Fibroblast of mammary gland (primary cell): ENCODE measurements at regions not wholly inside any gene's neighbourhood (a gene's known extent, or its start where the extent isn't known, plus 50 kb on each side); places are given as distances from the start of the nearest gene placed in this dataset.

Experiments used
- DNase-seq: peaks from one replicate; pipeline ENCODE4 v3.0.0-alpha.2; 2010; ENCODE audit warnings: low read depth
- H3K4me3 ChIP-seq: 2 replicates; pipeline ENCODE4 v1.5.1; 2011; ENCODE audit warnings: low read depth, mild to moderate bottlenecking, low read length, moderate library complexity; ENCODE audit not compliant: control insufficient read depth
- TF ChIP-seq, protein P1 (sequence below): conservative IDR thresholded peaks from 2 replicates; pipeline ENCODE4 v1.5.1; 2011; ENCODE audit warnings: low read depth, low read length, inconsistent platforms; ENCODE audit not compliant: control insufficient read depth, insufficient read depth

DNA sequence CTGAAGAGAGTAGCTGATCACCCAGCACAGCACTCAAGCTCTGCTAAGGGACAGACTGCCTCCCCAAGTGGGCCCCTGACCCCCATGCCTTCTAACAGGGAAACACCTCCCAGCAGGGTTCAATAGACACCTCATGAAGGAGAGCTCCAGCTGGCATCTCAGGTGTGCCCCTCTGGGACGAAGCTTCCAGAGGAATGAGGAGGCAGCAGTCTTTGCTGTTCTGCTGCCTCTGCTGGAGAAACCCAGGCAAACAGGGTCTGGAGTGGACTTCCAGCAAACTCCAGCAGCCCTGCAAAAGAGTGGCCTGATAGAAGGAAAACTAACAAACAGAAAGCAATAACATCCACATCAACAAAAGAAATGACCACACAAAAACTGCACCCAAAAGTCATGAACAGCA lies 412.8 kb downstream of the PRDM5 start:
- no peak for DNase-seq
- no peak overlapping the region for H3K4me3 ChIP-seq
- TF ChIP-seq, protein P1, sequence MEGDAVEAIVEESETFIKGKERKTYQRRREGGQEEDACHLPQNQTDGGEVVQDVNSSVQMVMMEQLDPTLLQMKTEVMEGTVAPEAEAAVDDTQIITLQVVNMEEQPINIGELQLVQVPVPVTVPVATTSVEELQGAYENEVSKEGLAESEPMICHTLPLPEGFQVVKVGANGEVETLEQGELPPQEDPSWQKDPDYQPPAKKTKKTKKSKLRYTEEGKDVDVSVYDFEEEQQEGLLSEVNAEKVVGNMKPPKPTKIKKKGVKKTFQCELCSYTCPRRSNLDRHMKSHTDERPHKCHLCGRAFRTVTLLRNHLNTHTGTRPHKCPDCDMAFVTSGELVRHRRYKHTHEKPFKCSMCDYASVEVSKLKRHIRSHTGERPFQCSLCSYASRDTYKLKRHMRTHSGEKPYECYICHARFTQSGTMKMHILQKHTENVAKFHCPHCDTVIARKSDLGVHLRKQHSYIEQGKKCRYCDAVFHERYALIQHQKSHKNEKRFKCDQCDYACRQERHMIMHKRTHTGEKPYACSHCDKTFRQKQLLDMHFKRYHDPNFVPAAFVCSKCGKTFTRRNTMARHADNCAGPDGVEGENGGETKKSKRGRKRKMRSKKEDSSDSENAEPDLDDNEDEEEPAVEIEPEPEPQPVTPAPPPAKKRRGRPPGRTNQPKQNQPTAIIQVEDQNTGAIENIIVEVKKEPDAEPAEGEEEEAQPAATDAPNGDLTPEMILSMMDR, result no peak

DNA sequence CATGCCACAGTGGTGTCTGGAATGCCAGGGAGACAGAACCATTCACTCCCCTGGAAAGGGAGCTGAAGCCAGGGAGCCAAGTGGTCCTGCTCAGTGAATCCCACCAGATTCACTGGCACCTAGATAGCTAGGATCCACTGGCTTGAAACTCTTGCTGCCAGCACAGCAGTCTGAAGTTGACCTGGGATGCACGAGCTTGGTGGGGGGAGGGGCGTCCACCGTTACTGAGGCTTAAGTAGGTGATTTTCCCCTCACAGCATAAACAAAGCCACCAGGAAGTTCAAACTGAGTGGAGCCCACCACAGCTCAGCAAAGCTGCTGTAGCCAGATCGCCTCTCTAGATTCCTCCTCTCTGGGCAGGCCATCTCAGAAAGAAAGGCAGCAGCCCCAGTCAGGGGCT lies 413.3 kb downstream of the PRDM5 start:
- no peak for DNase-seq
- TF ChIP-seq, protein P1, result no peak
- H3K4me3 ChIP-seq, result no peak overlapping the region

DNA sequence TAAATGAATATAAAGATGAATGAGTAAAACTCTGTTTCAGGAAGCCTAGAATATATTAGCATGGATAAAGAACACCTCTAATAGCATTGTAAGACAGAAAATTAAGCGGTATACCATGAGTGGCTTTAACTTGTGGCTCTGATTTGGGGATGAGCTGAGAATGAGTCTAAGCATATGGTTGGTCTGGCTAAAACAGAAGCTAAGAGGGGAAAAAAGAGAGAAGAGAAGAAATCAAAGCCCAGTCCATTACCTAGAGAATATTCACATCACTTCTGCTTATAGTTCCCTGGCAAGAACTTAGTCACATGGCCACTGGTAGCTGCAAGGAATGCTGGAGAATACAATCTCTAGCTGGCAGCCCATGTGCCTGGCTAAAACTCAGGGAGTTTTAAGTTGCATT lies 414.5 kb downstream of the PRDM5 start:
- no peak overlapping the region for H3K4me3 ChIP-seq
- TF ChIP-seq, protein P1, result no peak
- no peak for DNase-seq

DNA sequence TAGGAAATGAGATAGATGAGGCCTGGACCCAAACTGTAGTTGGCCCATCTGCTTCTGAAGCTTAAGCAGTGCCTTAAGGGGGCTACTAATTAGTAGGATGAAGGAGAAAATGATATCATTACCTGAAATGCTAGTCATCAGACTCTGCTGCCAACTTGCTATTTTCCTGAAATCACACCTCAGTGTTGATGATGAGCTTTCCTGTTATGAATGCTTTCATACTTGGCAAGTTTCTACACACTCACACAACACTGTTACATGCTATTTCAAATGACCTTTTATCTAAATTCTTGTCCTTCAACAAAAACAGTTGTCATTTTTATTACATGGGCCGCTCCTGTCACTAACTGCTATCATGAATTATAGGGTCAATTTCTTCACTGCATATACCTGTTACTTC lies 416.0 kb downstream of the PRDM5 start:
- no peak for DNase-seq
- H3K4me3 ChIP-seq, result no peak overlapping the region
- TF ChIP-seq, protein P1, result no peak

DNA sequence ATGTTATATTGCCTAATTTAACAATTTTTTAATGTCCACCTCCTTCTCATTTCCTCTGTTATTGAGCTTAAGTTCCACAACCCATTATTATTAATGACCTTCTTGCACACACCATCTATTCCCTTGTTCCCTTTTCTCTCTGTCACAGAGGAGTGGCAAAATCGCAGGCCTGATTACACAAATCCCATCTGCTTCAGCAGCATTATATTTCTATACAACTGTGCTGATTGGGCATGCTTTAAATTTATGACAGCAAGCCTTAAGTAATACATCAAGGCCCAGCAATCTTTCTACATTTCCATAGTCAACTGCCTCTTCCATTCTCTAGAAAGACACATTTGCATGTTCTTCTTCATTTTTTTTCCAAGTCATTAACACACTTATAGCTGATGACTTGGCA lies 423.8 kb downstream of the PRDM5 start:
- TF ChIP-seq, protein P1, result no peak

DNA sequence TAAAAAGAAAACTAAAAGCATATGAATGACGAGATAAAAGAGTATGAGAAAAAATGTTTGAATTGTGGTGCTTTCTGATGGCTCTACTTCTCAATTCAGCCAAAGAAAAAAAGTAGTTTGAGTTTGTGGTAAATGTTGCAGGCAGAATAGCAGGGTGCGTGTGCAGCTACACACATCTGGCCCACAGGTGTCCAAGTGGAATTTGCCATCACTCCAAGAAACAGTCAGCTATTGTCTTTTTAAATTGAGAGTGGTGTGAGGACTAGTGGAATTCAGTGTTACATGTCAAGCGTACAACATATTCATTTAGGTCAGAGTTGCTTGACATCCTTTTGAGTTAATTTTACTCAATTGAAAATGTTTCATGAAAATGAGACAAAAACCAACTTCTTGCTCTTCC lies 424.8 kb upstream of the MAD2L1 start:
- no peak overlapping the region for H3K4me3 ChIP-seq
- DNase-seq, result peak; percentile 4
- TF ChIP-seq, protein P1, result no peak

More for the DNA sequence above, 423.8 kb downstream of the PRDM5 start:
- no peak overlapping the region for H3K4me3 ChIP-seq
- no peak for DNase-seq

DNA sequence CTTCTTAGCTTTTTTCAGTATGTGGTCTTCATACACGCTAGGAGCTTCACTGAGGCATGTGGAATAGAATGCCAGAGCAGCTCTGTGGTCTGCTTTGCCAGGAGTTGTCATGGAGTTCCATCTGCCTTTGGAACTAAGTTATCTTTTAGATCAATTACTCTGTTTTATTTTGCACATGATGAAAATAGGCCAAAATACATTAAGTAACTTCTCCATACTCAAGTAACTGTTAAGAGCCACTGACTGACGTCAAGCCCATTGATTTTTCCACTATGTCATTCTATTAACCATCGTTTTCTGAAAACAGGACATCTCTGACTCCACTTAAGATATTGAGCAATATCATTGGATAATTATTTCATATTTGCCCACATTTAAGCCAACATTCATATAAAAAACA lies 415.1 kb upstream of the MAD2L1 start:
- TF ChIP-seq, protein P1, result no peak
- DNase-seq, result peak; percentile 22
- H3K4me3 ChIP-seq, result no peak overlapping the region
